NCI-H1436 (cell line): ENCODE measurements at regions not wholly inside any gene's neighbourhood (a gene's known extent, or its start where the extent isn't known, plus 50 kb on each side); places are given as distances from the start of the nearest gene placed in this dataset.

ENCODE experiments used
- DNase-seq: peaks from one replicate; lab custom pipeline; 2025; lab: John Stamatoyannopoulos, UW

GRCh38 chr2:30048636-30049175 is 98.1 kb upstream of the YPEL5 start:
- no peak for DNase-seq

GRCh38 chr2:30055548-30055947 is 91.3 kb upstream of the YPEL5 start:
- no peak for DNase-seq

DNA sequence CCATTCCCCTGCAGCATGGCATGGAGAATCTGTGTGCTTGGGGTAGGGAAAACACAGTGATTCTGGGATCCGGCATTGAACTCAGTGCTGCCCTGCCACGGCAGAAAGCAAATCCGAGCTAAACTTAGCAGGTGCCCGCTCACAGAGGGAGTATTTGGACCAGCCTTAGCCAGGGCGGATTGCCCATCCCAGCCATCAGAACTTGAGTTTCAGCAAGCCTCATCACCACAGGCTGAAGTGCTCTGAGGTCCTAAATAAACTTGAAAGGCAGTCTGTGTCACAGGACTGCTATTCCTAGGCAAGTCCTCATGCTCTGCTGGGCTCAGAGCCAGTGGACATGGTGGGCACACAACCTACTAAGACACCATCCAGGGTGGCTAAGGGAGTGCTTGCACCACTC is 86.2 kb upstream of the YPEL5 start:
- no peak for DNase-seq

DNA sequence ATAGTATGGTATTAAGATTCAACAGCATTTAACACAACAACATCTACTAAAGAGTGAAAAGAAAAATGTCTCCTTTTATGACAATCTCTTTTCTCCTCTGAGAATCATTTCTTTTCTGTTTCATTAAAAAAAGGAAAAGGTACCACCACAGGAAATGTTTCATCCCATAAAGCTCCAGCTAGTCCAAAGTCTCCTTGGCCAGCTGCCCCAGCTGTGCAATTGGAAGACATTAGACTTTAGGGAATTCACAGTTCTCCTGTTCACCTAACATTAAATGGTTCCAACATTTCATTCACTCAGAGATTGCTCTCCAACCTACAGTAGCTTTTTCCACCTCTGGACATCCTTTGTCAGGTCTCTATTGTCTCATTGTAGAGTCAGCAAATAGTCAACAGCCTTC is 78.7 kb upstream of the YPEL5 start:
- DNase-seq = no peak

DNA sequence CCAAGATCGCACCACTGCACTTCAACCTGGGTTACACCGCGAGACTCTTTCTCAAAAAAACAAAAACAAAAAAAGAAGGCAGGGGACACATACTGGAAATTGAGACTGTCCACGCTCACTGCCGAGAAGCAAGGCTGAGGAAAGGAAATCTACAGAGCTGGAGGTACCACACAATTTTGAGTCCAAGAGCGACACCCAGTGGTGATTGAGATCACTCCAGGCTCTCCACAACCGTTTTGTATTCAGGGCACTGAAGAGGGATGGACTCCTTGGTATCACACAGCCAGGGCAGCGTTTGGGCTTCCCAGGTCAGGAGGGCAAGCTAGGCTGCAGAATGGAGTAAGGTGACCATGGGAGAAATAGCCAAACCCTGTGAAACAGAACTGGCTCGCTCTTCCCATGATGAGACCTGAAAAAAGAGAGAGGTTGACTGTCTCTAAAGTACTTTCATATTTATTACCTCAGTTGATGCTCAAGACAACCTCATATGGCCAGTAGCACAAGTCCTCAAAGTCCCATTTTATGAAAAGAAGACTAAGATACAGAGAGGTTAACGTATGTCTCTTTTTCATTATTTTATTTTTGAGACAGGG is 74.5 kb upstream of the YPEL5 start:
- DNase-seq = peak; percentile 50

GRCh38 chr2:30073523-30073922 is 73.3 kb upstream of the YPEL5 start:
- no peak for DNase-seq

DNA sequence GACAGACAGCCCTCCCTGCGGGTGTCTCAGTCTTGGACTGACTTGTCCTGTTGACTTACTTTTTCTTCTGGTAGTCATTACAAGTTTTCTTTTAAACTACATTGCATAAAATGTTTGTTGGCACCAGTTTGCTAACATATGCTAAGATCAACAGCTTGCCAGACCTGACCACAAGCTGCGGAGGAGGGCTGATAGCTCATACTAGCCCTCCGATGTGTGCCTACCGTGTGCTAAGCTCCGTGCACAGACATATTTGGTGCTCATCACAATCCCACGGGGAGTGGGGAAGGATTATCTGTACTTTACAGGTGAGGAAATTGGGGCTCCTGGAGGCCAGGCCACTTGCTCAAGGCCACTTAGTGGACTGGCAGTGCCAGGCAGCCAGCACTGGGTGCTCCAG is 72.8 kb upstream of the YPEL5 start:
- DNase-seq = no peak

- no peak for DNase-seq
Observed at GRCh38 chr2:30078521-30078920, 68.3 kb upstream of the YPEL5 start.

DNA sequence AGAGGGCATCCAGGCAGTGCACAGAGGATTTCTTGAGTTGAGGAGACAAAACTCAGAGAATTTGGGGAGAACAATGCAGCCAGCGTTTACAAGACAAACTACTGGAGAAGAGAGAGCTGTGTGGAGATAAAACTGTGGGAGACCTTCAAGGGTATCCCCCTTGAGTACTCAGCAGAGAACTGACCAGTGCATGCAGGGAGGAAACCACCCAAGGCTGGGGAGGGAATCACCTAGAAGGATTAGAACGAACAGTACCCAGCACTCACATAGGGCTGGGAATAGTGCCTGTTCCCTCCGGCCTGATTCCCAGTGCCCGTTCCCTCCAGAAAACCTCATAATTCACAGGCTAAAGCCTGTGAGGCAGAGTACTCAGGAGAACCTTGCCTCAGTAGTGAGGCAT is 61.9 kb upstream of the YPEL5 start:
- DNase-seq = no peak

- DNase-seq = no peak
Observed at GRCh38 chr2:30089171-30089570, 57.6 kb upstream of the YPEL5 start.

DNA sequence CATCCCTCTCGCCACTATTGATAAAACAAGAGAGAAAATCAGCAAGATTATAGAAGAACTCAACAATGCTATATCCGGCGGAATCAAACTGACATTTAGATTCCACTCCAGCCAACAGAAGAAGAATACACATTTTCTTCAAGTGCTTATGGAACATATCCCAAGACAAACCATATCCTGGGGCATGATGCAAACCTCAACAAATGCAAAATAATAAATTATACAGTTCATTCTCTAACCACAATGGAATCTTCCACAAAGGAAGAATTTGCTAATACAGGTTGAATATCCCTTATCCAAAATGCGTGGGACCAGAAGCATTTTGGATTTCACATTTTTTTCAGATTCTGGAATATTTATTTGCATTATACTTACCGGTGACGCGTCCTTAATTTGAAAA is 51.4 kb upstream of the YPEL5 start:
- no peak for DNase-seq

DNA sequence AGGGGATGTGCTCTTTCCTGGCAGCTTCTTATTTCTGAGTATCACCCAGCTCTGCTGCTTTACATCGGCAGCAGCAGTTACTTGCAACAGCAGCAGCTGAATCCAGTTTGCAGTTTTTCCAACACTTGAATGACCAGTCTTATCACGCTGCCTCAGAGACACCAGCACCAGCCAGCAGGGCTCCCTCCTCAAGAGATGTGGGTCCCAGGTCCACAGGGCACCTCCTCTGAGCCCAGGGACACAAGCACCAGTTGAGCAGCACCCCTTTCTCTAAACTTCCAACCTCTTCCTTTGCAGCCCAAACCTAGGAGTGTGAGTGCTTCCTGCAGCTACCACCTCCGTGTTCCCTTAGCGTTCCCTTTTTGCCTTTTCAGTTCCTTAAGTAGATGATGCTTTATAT is 50.4 kb upstream of the YPEL5 start:
- no peak for DNase-seq
